Fibroblast of pulmonary artery (primary cell): ENCODE measurements at regions not wholly inside any gene's neighbourhood (a gene's known extent, or its start where the extent isn't known, plus 50 kb on each side); places are given as distances from the start of the nearest gene placed in this dataset.
A peak's percentile ranks its signal among the peaks of the same experiment; 100 is the strongest.

Experiments used
- DNase-seq: peaks from one replicate; pipeline ENCODE4 v3.0.0-alpha.2; 2010; ENCODE audit warnings: low read depth
- H3K4me3 ChIP-seq: replicated peaks from 2 replicates; pipeline ENCODE4 v1.5.1; 2011; ENCODE audit warnings: low read depth, mild to moderate bottlenecking, control low read depth, low read length, moderate library complexity
- TF ChIP-seq, protein P1 (sequence below): IDR thresholded peaks from 2 replicates; pipeline ENCODE4 v1.5.1; 2011; ENCODE audit warnings: mild to moderate bottlenecking, control low read depth, low read length, inconsistent platforms; ENCODE audit errors: missing control alignments

- no peak for DNase-seq
- no peak overlapping the region for H3K4me3 ChIP-seq
- TF ChIP-seq, protein P1, sequence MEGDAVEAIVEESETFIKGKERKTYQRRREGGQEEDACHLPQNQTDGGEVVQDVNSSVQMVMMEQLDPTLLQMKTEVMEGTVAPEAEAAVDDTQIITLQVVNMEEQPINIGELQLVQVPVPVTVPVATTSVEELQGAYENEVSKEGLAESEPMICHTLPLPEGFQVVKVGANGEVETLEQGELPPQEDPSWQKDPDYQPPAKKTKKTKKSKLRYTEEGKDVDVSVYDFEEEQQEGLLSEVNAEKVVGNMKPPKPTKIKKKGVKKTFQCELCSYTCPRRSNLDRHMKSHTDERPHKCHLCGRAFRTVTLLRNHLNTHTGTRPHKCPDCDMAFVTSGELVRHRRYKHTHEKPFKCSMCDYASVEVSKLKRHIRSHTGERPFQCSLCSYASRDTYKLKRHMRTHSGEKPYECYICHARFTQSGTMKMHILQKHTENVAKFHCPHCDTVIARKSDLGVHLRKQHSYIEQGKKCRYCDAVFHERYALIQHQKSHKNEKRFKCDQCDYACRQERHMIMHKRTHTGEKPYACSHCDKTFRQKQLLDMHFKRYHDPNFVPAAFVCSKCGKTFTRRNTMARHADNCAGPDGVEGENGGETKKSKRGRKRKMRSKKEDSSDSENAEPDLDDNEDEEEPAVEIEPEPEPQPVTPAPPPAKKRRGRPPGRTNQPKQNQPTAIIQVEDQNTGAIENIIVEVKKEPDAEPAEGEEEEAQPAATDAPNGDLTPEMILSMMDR: no peak
Observed at GRCh38 chr3:165529451-165529850, 307.8 kb downstream of the BCHE start.

GRCh38 chr3:165526367-165526766 lies 310.9 kb downstream of the BCHE start:
- no peak overlapping the region for H3K4me3 ChIP-seq
- TF ChIP-seq, protein P1: no peak
- DNase-seq: no peak

GRCh38 chr3:165523801-165524200 lies 313.4 kb downstream of the BCHE start:
- no peak overlapping the region for H3K4me3 ChIP-seq

GRCh38 chr3:165522386-165522785 lies 314.8 kb downstream of the BCHE start:
- no peak for DNase-seq
- TF ChIP-seq, protein P1: no peak
- H3K4me3 ChIP-seq: no peak overlapping the region

More at GRCh38 chr3:165523801-165524200, 313.4 kb downstream of the BCHE start:
- TF ChIP-seq, protein P1: no peak
- peak; percentile 63 for DNase-seq

GRCh38 chr3:165521131-165521871 lies 315.9 kb downstream of the BCHE start:
- H3K4me3 ChIP-seq: no peak overlapping the region
- DNase-seq: no peak
- TF ChIP-seq, protein P1: no peak

- DNase-seq: no peak
- TF ChIP-seq, protein P1: no peak
- H3K4me3 ChIP-seq: no peak overlapping the region
Observed at GRCh38 chr3:165519687-165520086, 317.5 kb downstream of the BCHE start.

GRCh38 chr3:165518346-165518745 lies 318.9 kb downstream of the BCHE start:
- TF ChIP-seq, protein P1: no peak
- peak; percentile 6 for DNase-seq

More at GRCh38 chr3:165518346-165518745, 318.9 kb downstream of the BCHE start:
- H3K4me3 ChIP-seq: no peak overlapping the region
